Keratinocyte (primary cell): ENCODE measurements at regions not wholly inside any gene's neighbourhood (a gene's known extent, or its start where the extent isn't known, plus 50 kb on each side); places are given as distances from the start of the nearest gene placed in this dataset.

ENCODE experiments used
- EZH2 ChIP-seq: IDR thresholded peaks from one replicate; pipeline ENCODE4 v1.6.1; 2012; ENCODE audit warnings: inconsistent platforms, mild to moderate bottlenecking, low read length, moderate library complexity
- TF ChIP-seq, protein P1 (sequence below), 3 experiments: IDR thresholded peaks in 1 of 3; conservative IDR thresholded peaks in 1 of 3; optimal IDR thresholded peaks in 1 of 3; 2 replicates in 2 of 3; 3 replicates in 1 of 3; pipeline versions ENCODE3 to v1.5.1; 2011; ENCODE audit warnings: low read length in 3 of 3, mild to moderate bottlenecking in 3 of 3, moderate library complexity in 2 of 3, control low read depth in 1 of 3, inconsistent platforms in 1 of 3; ENCODE audit not compliant: insufficient read depth in 2 of 3; ENCODE audit errors: extremely low read depth in 1 of 3

DNA sequence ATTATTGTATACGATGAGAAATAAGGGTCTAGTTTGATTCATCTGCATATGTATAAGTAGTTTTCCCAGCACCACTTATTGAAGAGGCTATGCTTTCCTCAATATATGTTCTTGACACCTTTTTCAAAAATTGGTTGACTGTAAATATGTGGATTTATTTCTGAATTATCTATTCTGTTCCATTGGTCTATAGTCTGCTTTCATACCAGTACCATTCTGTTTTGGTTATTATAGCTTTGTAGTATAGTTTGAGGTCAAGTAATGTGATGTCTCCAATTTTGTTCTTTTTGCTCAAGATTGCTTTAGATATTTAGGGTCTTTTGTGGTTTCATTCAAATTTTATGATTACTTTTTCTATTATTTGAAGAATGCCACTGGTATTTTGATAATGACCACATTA lies 103.8 kb upstream of the LIPC start:
- TF ChIP-seq, protein P1, sequence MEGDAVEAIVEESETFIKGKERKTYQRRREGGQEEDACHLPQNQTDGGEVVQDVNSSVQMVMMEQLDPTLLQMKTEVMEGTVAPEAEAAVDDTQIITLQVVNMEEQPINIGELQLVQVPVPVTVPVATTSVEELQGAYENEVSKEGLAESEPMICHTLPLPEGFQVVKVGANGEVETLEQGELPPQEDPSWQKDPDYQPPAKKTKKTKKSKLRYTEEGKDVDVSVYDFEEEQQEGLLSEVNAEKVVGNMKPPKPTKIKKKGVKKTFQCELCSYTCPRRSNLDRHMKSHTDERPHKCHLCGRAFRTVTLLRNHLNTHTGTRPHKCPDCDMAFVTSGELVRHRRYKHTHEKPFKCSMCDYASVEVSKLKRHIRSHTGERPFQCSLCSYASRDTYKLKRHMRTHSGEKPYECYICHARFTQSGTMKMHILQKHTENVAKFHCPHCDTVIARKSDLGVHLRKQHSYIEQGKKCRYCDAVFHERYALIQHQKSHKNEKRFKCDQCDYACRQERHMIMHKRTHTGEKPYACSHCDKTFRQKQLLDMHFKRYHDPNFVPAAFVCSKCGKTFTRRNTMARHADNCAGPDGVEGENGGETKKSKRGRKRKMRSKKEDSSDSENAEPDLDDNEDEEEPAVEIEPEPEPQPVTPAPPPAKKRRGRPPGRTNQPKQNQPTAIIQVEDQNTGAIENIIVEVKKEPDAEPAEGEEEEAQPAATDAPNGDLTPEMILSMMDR (optimal IDR thresholded peaks at IDR 0.05 in 1 of 3, IDR thresholded peaks at IDR 0.05 in 1 of 3, conservative IDR thresholded peaks at IDR 0.05 in 1 of 3; ENCODE audit: extremely low read depth in 1 of 3, insufficient read depth in 2 of 3, low read length in 3 of 3): no peak
- no peak for TF ChIP-seq EZH2
